ENCODE measurements at regions not wholly inside any gene's neighbourhood (a gene's known extent, or its start where the extent isn't known, plus 50 kb on each side); places are given as distances from the start of the nearest gene placed in this dataset.

DNA sequence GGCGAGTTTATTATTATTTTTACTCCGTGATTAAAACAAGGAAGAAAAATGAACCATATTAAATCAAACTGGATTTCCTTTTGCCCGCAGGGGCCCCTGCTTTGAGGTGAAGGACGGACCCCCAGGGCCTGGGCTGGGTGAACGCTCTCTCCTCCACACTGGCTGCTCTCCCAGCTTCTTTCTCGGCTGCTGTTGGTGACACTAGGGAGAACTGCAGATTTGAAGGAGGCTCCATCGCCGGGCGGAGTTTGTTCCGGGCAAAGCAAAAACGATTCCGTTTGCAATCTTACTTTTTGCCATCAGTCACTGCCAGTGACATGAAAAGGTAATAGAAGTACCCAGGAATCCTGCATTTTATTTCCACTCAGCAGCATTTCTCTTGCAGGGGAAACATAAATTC is 221.6 kb upstream of the SDK2 start:
- no peak for TF ChIP-seq POLR2A (IDR thresholded peaks at IDR 0.05; ENCODE audit: low read depth, low read length)
- TF ChIP-seq POLR2AphosphoS5 (IDR thresholded peaks at IDR 0.05; ENCODE audit: low read depth, low read length): no peak
- TF ChIP-seq TAF1 (IDR thresholded peaks at IDR 0.05; ENCODE audit: low read depth, low read length): no peak
- no peak for TF ChIP-seq SPI1 (IDR thresholded peaks at IDR 0.05; ENCODE audit: low read depth, low read length)
- no peak for TF ChIP-seq POU2F2 (IDR thresholded peaks at IDR 0.05; ENCODE audit: low read depth, low read length)
- no peak for TF ChIP-seq PAX5 (IDR thresholded peaks at IDR 0.05; ENCODE audit: insufficient read depth, low read length, severe bottlenecking)

Data from GM12891 (cell line).